Heart left ventricle (tissue), 16 donors: ENCODE measurements at regions not wholly inside any gene's neighbourhood (a gene's known extent, or its start where the extent isn't known, plus 50 kb on each side); places are given as distances from the start of the nearest gene placed in this dataset.

ENCODE experiments used
- ATAC-seq, 4 donors: fragments of 200-7000 bp; cut with Tn5 transposase; one replicate each; pipeline ENCODE4 v1.9.1; 2020 to 2022; ENCODE audit warnings: moderate library complexity in 4 of 4, mild to moderate bottlenecking in 3 of 4, moderate number of reproducible peaks in 1 of 4
- DNase-seq, 5 donors: peaks; one replicate each; pipeline ENCODE4 v3.0.0-alpha.2; 2020
- H3K27ac ChIP-seq, 12 donors: fragments of 200-600 bp; sonication (generic) in 4 of 12; one replicate each; pipeline versions ENCODE4 v1.5.0 to v1.8.0; 2016 to 2022; ENCODE audit warnings: mild to moderate bottlenecking in 2 of 12
- H3K27me3 ChIP-seq, 9 donors: fragments of 200-600 bp; sonication (generic) in 2 of 9; one replicate each; pipeline versions ENCODE4 v1.5.1 to v1.8.0; 2016 to 2022; ENCODE audit warnings: mild to moderate bottlenecking in 3 of 9
- H3K36me3 ChIP-seq, 9 donors: fragments of 200-600 bp; sonication (generic) in 2 of 9; one replicate each; pipeline versions ENCODE4 v1.5.0 to v1.8.0; 2018 to 2022; ENCODE audit warnings: mild to moderate bottlenecking in 2 of 9
- H3K4me1 ChIP-seq, 12 donors: fragments of 200-600 bp; sonication (generic) in 4 of 12; one replicate each; pipeline versions ENCODE4 v1.5.0 to v1.8.0; 2016 to 2022; ENCODE audit warnings: mild to moderate bottlenecking in 3 of 12
- H3K4me3 ChIP-seq, 12 donors: fragments of 200-600 bp; sonication (generic) in 4 of 12; one replicate each; pipeline versions ENCODE4 v1.5.0 to v1.8.0; 2017 to 2022; ENCODE audit warnings: mild to moderate bottlenecking in 9 of 12, moderate library complexity in 4 of 12
- H3K9me3 ChIP-seq, 12 donors: fragments of 200-600 bp; sonication (generic) in 4 of 12; one replicate each; pipeline versions ENCODE4 v1.5.0 to v1.8.0; 2016 to 2022; ENCODE audit warnings: mild to moderate bottlenecking in 1 of 12
- POLR2A ChIP-seq, 2 donors: fragments of 450-650 bp; IDR thresholded peaks; one replicate each; pipeline ENCODE4 v1.6.1; 2017; ENCODE audit warnings: antibody characterized with exemption in 2 of 2, mild to moderate bottlenecking in 2 of 2, moderate library complexity in 2 of 2
- WGBS, 4 donors: extraction: QIAGEN DNeasy Blood & Tissue Kit in 2 of 4; methylation state at CpG; one replicate each; pipeline versions ENCODE4 v1.1.5 to v1.1.7; 2013 to 2018; 5-methylcytosine and 5-hydroxymethylcytosine counted together
- intact Hi-C, 10 donors: fragments of 100-400 bp; cut with DNase I; formaldehyde crosslinking; loops; one replicate each; pipeline versions ENCODE4 v1.11.1 to v1.14.2; 2022
- TF ChIP-seq, protein P1 (sequence below), 12 donors: fragments of 200-600 bp; sonication (generic) in 4 of 12; IDR thresholded peaks; one replicate each; pipeline versions ENCODE4 v1.5.0 to v1.8.0; 2018 to 2022; ENCODE audit warnings: antibody characterized with exemption in 12 of 12, mild to moderate bottlenecking in 5 of 12
- donor health status: ischemic (EF 13 %, LVEDD 7.1; RV severe dilation, severe dysfunction).
- donor health status: healthy with polysubstance abuse.
- donor health status: DM: no; HTN: yes; CAD: no.
- donor health status: DM: no; HTN: no; CAD: no.
- donor health status: ischemic (EF 25% LVEDD 6.9; RV normal size, moderate dysfunction).
- donor health status: ischemic (EF 25% LVEDD 5.7; RV mildly dilated, moderate dysfunction).
- donor health status: healthy.
- donor health status: DM: yes; HTN: yes; CAD: no.
- donor health status: ischemic (EF 35%, LVEDD 5.7; RV mildly dilated, moderate dysfunction).
- donor health status: nonischemic (EF 11% LVEDD 7.7; RV severe dilation, severe dysfunction).
- donor health status: DM: yes; HTN: yes; CAD: no.
- donor health status: PGD.
- donor health status: ischemic (EF 29% LVEDD 5.4; RV normal size, mild dysfunction).
- donor health status: nonischemic (EF 23%, LVEDD 6.1; RV moderate dilation, normal function).

DNA sequence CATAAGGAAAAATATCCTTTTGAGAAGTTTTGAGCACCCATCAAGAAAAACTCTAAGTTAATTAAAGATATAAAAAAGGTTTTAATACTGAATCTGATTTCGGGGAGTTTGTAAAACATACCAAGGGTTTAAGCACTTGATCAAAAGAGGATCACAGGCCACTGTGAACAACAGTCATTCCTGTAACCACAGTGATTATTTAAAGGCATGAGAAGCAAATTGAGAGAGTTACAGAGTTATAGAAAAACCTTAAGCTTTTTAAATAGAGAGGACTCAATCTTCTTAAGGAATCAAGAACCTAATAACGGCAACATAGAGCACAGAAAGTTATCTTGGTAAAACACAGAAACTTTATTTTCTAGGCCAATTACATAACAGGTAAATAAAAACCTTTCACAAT, 831.6 kb downstream of the C6orf118 start:
- 86 to 91% (median 88%) methylated on average over 2 of the region's 2 CpGs for WGBS, 4 donors
- intact Hi-C loops = no loop called here

DNA sequence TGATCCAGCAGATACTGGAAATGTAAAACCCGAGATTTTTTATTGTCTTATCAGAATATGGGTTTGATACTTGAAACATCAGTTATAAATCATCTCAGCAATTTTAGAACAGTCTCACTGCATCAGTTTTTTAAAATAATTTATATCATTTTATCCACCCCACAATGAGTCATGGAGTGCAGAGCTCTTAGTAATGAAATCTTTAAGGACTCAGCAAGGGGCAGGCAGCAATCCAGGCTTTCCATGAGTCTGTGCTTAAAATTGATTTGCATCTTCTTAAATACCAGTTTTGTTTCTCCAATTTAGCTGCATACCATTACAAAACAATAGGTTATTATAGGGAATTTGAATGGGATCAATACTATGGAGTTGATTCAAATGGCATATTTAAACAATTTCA, 832.3 kb downstream of the C6orf118 start:
- ATAC-seq = no peak
- no peak overlapping the region for H3K27ac ChIP-seq
- WGBS, 4 donors = 82 to 95% (median 89%) methylated on average over 1 of the region's 1 CpG

More for the DNA sequence above, 831.6 kb downstream of the C6orf118 start:
- no peaks in the 10 kb centered on the region for H3K36me3 ChIP-seq
- ATAC-seq (no peak), DNase-seq (no peak)
- TF ChIP-seq, protein P1, sequence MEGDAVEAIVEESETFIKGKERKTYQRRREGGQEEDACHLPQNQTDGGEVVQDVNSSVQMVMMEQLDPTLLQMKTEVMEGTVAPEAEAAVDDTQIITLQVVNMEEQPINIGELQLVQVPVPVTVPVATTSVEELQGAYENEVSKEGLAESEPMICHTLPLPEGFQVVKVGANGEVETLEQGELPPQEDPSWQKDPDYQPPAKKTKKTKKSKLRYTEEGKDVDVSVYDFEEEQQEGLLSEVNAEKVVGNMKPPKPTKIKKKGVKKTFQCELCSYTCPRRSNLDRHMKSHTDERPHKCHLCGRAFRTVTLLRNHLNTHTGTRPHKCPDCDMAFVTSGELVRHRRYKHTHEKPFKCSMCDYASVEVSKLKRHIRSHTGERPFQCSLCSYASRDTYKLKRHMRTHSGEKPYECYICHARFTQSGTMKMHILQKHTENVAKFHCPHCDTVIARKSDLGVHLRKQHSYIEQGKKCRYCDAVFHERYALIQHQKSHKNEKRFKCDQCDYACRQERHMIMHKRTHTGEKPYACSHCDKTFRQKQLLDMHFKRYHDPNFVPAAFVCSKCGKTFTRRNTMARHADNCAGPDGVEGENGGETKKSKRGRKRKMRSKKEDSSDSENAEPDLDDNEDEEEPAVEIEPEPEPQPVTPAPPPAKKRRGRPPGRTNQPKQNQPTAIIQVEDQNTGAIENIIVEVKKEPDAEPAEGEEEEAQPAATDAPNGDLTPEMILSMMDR (IDR thresholded peaks at IDR 0.05) = no peak
- TF ChIP-seq POLR2A (IDR thresholded peaks at IDR 0.05) = no peak
- H3K27me3 ChIP-seq = no peaks in the 10 kb centered on the region
- H3K4me3 ChIP-seq = no peak overlapping the region
- peaks cover 0 to 5% (median under 1%) of the 10 kb centered on the region in 12 donors for H3K9me3 ChIP-seq
- H3K27ac ChIP-seq = no peak overlapping the region
- H3K4me1 ChIP-seq = no peaks in the 10 kb centered on the region

DNA sequence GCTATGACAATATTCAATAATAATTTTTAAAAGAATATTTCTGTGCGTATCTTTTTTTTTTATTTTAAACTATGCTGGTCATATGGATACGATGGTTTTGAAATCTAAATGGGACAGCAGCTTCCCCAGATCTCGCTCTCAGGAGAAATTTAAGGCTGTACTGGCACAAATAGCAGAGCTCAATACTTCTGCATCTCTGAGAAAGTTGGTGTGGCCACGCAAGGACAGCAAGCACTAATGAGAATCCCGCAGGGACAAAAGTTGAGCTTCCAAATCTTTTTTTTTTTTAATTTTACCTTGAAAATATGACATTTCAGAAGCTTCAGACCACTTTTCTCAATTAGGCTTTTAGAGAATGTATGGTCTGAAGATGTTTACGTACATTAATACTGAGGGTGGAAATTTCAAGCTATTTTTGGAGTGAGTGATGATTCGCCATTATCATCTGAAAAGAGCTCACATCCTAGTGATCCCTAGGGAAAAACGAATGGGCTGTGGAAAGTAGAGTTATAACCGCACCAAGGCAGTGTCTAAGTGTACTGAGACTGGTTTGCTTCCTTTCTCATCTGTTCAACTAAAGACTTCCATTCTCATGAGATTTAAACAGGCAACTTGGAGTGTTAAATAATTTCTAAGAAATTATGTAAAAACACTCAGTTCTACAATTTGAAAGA, 840.0 kb downstream of the C6orf118 start:
- 65 to 71% (median 70%) methylated on average over 9 of the region's 9 CpGs for WGBS, 4 donors
- no peak overlapping the region for H3K27ac ChIP-seq
- H3K27me3 ChIP-seq = no peaks in the 10 kb centered on the region
- no peak for DNase-seq
- no peaks in the 10 kb centered on the region for H3K36me3 ChIP-seq
- intact Hi-C loops = no loop called here
- H3K4me1 ChIP-seq = no peaks in the 10 kb centered on the region
- no peak overlapping the region for H3K4me3 ChIP-seq
- no peaks in the 10 kb centered on the region for H3K9me3 ChIP-seq
- TF ChIP-seq, protein P1 (IDR thresholded peaks at IDR 0.05) = no peak
- no peak for TF ChIP-seq POLR2A (IDR thresholded peaks at IDR 0.05)
- ATAC-seq = no peak

More for the DNA sequence above, 832.3 kb downstream of the C6orf118 start:
- no peak overlapping the region for H3K4me3 ChIP-seq
- no peak for DNase-seq
- H3K36me3 ChIP-seq = no peaks in the 10 kb centered on the region
- peaks cover 0 to 5% (median 0%) of the 10 kb centered on the region in 12 donors for H3K9me3 ChIP-seq
- no peaks in the 10 kb centered on the region for H3K4me1 ChIP-seq
- intact Hi-C loops = no loop called here
- H3K27me3 ChIP-seq = no peaks in the 10 kb centered on the region
- no peak for TF ChIP-seq POLR2A (IDR thresholded peaks at IDR 0.05)
- TF ChIP-seq, protein P1 (IDR thresholded peaks at IDR 0.05) = no peak

DNA sequence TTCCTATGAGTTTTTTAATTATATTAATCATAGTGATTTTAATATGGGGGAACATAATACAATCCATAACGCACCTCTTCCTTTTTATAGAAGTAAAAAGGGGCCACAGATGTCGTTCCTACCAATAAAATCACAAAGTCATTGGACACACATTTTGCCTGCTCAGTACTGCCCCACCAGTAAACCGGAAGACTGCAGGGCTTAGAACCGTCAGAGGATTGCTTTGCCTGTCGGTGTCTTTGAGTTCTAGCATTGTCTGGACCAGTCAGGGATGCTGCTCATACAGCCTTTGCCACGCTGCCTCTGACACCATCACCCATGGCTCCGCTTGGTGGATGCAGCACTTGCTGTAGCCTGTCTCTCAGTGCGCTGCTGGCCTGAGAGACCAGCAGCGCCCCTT, 853.6 kb downstream of the C6orf118 start:
- no peaks in the 10 kb centered on the region for H3K27me3 ChIP-seq
- H3K9me3 ChIP-seq = no peaks in the 10 kb centered on the region
- no peak for TF ChIP-seq POLR2A (IDR thresholded peaks at IDR 0.05)
- TF ChIP-seq, protein P1 (IDR thresholded peaks at IDR 0.05) = no peak
- DNase-seq (peak in 1 of 5 donors; percentile 49), ATAC-seq (no peak)
- intact Hi-C loops = no loop called here
- H3K4me3 ChIP-seq = no peak overlapping the region
- no peaks in the 10 kb centered on the region for H3K4me1 ChIP-seq
- no peaks in the 10 kb centered on the region for H3K36me3 ChIP-seq
- 86 to 96% (median 92%) methylated on average over 8 to 9 of the region's 9 CpGs for WGBS, 4 donors
- H3K27ac ChIP-seq = no peak overlapping the region
